Fibroblast of villous mesenchyme (primary cell): ENCODE measurements at regions not wholly inside any gene's neighbourhood (a gene's known extent, or its start where the extent isn't known, plus 50 kb on each side); places are given as distances from the start of the nearest gene placed in this dataset.
"Not testable (repeated sequence)": the region's sequence is repeated elsewhere in the genome, so short reads cannot be mapped to it uniquely, and the experiment has no call there.

Source experiments
- DNase-seq: peaks from one replicate; pipeline ENCODE4 v3.0.0-alpha.2; 2010; ENCODE audit warnings: low read depth
- H3K4me3 ChIP-seq: 2 replicates; pipeline ENCODE4 v1.5.1; 2011; ENCODE audit warnings: low read depth, mild to moderate bottlenecking, low read length
- TF ChIP-seq, protein P1 (sequence below): IDR thresholded peaks from 2 replicates; pipeline ENCODE4 v1.5.1; 2012; ENCODE audit warnings: low read depth, mild to moderate bottlenecking, low read length; ENCODE audit not compliant: insufficient read depth

DNA sequence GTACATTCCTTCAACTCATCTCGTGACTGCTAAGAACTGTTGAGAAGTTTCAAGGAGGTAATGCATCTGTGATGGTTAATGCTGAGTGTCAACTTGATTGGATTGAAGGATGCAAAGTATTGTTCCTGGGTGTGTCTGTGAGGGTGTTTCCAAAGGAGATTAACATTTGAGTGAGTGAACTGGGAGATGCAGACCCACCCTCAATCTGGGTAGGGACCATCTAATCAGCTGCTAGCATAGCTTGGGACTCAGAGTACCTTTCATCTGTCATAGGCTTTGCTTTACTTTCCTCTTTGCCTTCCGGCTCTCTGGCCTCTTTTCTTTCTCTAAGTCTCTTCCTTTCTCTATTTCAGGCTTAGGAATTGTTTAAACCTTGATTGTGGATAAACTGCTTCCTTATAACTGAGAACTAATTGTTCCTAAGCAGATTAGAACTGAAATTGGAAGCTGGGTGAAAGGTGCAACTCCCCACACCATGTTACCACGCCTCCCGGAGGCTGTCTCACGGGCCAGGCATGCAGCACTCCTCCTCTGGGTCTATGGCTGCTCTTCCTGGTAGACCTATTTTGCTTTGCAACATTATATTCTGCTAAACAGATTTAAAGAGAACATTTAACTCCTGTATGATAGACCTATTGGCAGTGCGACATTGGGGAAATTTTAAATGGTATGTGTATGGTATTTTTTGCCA, 298.2 kb downstream of the CCSER2 start:
- H3K4me3 ChIP-seq: no peak overlapping the region
- no peak for DNase-seq
- TF ChIP-seq, protein P1, sequence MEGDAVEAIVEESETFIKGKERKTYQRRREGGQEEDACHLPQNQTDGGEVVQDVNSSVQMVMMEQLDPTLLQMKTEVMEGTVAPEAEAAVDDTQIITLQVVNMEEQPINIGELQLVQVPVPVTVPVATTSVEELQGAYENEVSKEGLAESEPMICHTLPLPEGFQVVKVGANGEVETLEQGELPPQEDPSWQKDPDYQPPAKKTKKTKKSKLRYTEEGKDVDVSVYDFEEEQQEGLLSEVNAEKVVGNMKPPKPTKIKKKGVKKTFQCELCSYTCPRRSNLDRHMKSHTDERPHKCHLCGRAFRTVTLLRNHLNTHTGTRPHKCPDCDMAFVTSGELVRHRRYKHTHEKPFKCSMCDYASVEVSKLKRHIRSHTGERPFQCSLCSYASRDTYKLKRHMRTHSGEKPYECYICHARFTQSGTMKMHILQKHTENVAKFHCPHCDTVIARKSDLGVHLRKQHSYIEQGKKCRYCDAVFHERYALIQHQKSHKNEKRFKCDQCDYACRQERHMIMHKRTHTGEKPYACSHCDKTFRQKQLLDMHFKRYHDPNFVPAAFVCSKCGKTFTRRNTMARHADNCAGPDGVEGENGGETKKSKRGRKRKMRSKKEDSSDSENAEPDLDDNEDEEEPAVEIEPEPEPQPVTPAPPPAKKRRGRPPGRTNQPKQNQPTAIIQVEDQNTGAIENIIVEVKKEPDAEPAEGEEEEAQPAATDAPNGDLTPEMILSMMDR: no peak

DNA sequence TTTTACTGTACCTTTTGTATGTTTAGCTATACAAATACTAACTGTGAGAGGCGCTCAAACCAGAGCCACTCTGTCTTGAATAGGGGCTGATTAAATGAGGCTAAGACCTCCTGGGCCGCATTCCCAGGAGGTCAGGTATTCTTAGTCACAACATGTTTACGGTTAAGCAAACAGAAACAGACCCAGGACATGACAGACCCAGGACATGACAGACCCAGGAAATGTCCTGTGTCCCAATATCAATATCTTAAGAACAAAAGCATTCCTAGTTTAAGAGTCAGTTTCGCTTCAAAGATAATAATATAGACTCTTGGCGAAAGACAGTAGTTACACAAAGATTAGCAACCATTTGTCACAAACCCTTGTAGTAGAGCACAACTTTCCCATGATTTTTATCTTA, 304.5 kb downstream of the CCSER2 start:
- TF ChIP-seq, protein P1: no peak
- H3K4me3 ChIP-seq: no peak overlapping the region
- no peak for DNase-seq

DNA sequence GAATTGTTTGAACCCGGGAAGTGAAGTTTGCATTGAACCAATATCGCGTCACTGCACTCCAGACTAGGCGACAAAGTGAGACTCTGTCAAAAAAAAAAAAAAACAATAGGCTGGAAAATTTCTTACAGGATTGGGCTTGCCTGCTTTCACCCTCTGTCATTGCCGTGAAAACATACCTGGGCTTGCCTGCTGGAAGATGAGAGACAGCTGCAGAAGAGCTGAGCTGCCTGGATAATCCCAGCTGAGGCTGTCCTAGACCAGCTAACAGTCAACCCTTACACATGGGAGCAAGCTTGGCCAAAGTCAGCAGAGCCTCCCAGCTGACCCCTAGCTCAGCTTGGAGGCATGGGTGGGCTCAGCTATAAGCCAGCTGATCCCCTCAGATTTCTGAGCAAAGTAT, 306.2 kb downstream of the CCSER2 start:
- no peak for DNase-seq

DNA sequence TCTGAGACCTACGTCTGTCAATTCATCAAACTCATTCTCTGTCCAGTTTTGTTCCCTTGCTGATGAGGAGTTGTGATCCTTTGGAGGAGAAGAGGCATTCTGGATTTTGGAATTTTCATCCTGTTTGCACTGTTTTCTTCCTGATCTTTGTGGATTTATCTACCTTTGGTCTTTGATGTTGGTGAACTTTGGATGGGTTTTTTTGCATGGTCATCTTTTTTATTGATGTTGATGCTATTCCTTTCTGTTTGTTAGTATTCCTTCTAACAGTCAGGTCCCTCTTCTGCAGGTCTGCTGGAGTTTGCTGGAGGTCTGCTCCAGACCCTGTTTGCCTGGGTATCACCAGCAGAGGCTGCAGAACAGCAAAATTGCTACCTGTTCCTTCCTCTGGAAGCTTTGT, 322.2 kb downstream of the CCSER2 start:
- not testable (repeated sequence) for H3K4me3 ChIP-seq, DNase-seq

More for the DNA sequence above, 306.2 kb downstream of the CCSER2 start:
- H3K4me3 ChIP-seq: no peak overlapping the region
- TF ChIP-seq, protein P1: no peak

DNA sequence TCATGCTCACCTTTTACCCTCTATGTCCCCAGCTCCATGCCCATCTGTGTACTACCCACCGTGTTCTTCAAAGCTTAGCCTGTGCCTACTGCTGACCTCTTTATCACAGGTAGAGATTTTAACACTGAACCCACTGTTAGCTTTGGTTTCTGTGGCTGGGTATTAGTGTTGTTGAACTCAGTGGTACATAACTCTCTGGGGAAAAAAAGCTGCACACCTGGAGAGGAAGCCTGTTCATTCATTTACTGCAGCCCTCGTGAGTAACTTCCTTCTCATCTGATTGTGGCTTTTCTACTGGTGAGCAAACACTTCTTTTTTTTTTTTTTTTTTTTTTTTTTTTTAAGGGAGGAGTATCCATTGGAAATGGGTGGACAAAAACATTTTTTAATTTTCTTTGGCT, 326.3 kb downstream of the CCSER2 start:
- DNase-seq: no peak
- TF ChIP-seq, protein P1: no peak
- H3K4me3 ChIP-seq: no peak overlapping the region

DNA sequence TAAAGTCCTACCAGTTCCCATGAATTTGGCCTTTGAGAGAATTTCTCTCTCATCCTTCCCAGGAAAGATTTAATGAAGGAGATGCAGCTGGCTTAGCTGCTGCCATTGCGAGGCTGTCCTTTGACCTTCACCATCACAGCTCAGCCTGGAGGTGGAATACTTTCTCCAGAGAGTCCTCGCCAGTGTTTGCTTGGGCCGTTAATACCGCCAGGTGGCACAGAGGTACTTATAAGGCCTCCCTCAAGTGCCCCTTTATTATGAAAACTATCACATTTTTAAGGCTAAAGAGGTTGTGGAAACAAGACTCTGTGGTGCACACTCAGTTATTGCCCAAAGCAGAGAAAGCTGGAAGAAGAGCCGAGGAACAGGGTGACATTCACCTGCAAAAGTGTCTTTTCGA, 330.6 kb downstream of the CCSER2 start:
- TF ChIP-seq, protein P1: no peak
- no peak for DNase-seq

DNA sequence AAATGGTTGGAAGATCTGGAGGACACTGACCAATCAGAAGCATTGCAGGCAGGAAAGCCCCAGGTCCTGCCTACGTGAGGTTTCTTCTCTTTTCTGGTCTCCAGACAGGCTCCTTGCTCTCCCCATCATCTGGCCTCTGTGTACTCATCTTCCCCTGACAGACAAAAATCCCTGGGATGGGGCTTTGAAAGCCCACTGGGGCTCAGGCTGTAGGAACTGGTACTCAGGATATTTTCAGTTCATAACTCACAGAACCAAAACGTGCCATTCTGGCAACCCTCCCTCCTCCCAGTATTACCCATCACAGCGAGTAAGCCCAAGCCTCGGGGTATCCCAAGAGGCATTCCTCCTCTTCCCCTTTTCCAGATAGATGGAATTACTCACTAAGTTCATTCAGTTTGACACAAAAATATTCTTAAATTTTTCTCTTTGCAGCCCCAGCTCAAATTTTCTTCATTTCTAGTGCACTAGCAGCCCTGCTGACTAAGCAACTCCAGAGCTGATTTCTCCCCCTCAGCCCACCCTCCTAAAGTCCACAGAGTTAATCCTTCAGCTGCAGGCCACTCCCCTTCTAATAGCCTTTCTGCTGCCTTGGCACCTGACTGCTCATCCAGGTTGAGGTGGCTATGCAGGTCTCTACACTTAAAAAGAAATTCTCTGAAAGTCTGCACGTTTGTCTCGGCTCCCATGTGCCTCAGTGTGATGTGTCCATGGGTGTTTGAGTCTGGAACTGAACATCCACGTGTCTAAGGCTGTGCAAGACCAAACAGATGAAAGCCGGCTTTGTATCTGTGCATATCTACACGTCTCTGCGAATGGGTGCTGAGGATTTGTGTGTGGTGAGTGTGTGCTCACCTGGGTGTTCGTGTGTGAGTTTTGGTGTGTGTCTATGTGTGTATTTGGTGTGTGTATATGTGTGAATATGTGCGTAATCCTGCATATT, 331.4 kb downstream of the CCSER2 start:
- TF ChIP-seq, protein P1: no peak
- H3K4me3 ChIP-seq: no peak overlapping the region
- DNase-seq: no peak

More for the DNA sequence above, 330.6 kb downstream of the CCSER2 start:
- H3K4me3 ChIP-seq: no peak overlapping the region
